GM12875 (cell line): ENCODE measurements at regions not wholly inside any gene's neighbourhood (a gene's known extent, or its start where the extent isn't known, plus 50 kb on each side); places are given as distances from the start of the nearest gene placed in this dataset.

Experiments used
- H3K4me3 ChIP-seq: one replicate; pipeline ENCODE4 v1.5.1; 2011; ENCODE audit warnings: low read depth, low read length, control low read depth
- TF ChIP-seq, protein P1 (sequence below): IDR thresholded peaks from 2 replicates; pipeline ENCODE4 v1.5.1; 2011; ENCODE audit warnings: low read depth, mild to moderate bottlenecking, control low read depth, inconsistent platforms, low read length, moderate library complexity, borderline replicate concordance; ENCODE audit not compliant: insufficient read depth

DNA sequence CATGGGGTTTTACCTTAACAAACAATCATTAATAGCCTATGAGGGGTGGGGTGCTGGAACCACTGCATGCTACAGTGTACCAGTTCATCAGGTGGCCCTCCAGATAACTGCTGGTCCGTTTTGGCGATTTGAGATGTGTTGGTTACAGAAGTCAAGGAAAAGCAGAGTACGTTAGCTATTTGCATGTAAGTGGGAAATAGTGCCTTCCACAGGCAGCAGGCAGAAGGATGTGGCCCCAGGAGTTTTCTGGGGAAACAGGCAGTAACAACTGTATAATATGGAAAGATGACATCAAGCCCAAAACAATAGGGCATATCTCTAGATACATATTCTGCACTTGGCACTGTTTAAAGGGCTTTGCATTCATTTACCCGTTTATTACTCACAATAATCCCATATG lies 245.7 kb downstream of the COL4A1 start:
- H3K4me3 ChIP-seq = no peak overlapping the region
- TF ChIP-seq, protein P1, sequence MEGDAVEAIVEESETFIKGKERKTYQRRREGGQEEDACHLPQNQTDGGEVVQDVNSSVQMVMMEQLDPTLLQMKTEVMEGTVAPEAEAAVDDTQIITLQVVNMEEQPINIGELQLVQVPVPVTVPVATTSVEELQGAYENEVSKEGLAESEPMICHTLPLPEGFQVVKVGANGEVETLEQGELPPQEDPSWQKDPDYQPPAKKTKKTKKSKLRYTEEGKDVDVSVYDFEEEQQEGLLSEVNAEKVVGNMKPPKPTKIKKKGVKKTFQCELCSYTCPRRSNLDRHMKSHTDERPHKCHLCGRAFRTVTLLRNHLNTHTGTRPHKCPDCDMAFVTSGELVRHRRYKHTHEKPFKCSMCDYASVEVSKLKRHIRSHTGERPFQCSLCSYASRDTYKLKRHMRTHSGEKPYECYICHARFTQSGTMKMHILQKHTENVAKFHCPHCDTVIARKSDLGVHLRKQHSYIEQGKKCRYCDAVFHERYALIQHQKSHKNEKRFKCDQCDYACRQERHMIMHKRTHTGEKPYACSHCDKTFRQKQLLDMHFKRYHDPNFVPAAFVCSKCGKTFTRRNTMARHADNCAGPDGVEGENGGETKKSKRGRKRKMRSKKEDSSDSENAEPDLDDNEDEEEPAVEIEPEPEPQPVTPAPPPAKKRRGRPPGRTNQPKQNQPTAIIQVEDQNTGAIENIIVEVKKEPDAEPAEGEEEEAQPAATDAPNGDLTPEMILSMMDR = no peak

DNA sequence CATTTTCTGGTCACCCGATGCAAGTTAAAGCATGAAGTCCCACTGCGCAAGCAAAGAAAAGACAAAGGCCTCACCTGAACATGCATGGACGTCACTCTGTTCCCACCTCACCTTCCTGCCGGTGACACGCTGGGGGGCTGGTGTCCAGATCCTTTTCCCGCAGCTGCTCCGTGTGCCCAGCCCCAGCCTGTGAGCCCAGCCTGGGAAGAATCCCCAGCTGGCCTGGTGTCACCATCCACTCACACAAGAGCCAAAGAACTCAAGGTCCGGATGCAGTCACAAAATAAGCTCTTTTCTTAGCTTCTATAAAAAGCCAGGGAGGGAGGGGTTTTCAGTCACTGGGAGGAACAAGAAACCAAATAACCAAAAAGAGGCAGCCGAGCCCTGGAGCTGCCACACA lies 249.9 kb downstream of the COL4A1 start:
- TF ChIP-seq, protein P1 = no peak
- H3K4me3 ChIP-seq = no peak overlapping the region

DNA sequence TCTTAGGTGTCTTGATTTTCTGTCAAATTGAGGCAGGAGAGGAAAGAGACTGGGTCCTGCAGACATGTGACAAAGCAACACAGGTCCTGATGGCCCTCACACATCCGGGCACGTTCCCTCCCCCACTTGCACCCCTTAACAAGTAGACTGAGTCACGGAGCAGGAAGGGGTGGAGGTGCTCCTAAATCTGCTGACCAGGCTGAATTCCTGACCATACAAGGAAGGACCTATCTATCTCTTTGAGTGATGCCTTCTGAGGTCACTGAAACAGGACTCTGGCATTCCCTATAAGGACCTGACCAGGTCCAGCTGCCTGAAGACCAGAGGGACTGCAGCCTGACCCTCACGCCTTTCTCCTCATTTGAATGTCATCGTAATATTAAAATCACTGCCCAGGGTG lies 250.3 kb downstream of the COL4A1 start:
- no peak overlapping the region for H3K4me3 ChIP-seq
- TF ChIP-seq, protein P1 = no peak

DNA sequence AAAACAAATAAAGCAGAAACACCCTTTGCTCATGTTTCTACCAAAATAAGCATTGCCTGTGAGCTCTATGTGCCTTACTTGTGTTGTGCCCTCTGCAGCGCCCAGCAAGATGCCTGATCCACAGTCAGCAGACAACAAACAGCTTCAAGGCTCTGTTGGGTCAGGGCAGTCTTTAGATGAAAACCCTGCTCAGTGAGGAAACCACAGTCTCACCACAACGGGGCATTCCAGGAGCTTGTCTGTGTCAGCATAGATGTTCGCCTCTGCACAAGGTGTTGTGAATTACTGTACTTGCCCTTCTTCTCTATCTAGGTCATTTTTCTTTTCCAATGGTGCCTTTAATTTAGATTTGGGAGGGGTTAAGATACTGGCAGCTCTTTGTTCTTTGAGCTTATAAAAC lies 251.9 kb downstream of the COL4A1 start:
- H3K4me3 ChIP-seq = no peak overlapping the region
- TF ChIP-seq, protein P1 = no peak

DNA sequence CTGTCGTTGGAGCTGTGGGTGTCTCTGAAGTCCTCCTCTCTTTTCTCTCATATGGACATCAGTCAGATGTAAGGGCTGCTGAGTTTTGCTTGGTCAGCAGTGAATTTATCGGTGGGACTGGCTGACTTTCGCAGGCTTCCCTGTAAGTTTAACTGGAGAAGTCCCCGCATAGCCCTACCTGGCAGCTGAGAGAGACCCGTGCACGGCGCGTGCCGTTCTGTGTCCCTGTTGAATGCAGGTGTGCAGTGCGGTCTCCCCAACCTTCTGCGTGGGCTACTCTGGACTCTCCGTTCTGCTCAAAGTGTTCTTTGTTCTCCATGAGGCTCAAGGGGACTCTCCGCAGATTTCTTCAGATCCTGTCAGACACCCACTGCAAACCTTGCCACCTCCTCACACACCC lies 252.9 kb downstream of the COL4A1 start:
- H3K4me3 ChIP-seq = no peak overlapping the region

DNA sequence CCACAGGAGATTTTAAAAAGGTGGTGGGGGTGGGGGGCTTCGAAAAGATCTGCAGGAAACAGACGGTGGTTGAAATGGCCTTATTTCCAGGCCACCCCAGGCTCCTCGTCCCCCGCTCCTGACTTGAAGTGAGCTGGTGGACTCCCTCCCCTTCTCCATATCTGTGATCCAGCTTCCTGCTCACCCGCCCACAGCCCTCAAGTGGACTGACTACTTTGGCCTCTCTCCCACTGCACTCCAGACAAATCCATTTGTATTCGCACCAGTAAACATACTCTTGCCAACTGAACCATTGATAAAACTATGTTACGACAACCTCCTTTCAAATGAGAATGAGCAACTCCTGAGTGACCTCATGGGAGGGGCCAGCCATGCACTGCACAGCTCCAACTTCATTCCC lies 259.5 kb downstream of the COL4A1 start:
- no peak overlapping the region for H3K4me3 ChIP-seq
- TF ChIP-seq, protein P1 = no peak

More for the DNA sequence above, 252.9 kb downstream of the COL4A1 start:
- TF ChIP-seq, protein P1 = no peak

DNA sequence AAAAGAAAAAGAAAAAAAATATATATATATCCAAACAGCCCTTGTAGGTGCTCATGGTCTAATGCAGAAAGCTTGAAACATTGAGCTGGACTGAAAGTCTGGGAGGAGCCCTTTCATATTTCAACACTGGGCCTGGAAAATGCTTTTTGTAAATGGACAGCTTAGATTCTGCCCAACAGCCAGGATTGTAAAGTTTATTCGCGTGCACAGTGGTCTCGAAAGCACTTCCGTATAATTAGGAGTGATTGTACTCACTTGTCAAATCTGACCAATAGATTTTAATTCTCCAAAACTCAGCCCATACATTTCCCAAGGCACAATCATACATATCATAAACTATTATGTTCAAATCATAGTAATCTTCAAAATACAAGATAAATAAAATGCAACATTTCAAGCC lies 260.1 kb downstream of the COL4A1 start:
- TF ChIP-seq, protein P1 = no peak
- H3K4me3 ChIP-seq = no peak overlapping the region
